Thyroid gland (tissue), 4 donors: ENCODE measurements at regions not wholly inside any gene's neighbourhood (a gene's known extent, or its start where the extent isn't known, plus 50 kb on each side); places are given as distances from the start of the nearest gene placed in this dataset.

Experiments
- CTCF ChIP-seq, 6 experiments: fragments of 200-600 bp in 3 of 6; fragments of 450-650 bp in 3 of 6; sonication (generic) in 3 of 6; IDR thresholded peaks; one replicate each; pipeline ENCODE4 v1.5.1; 2016 to 2019; ENCODE audit warnings: antibody characterized with exemption in 6 of 6, mild to moderate bottlenecking in 2 of 6, inconsistent platforms in 1 of 6, moderate library complexity in 1 of 6
- POLR2A ChIP-seq, 2 donors: fragments of 450-650 bp; IDR thresholded peaks; one replicate each; pipeline ENCODE4 v1.6.1; 2017; ENCODE audit warnings: antibody characterized with exemption in 2 of 2, mild to moderate bottlenecking in 2 of 2, moderate library complexity in 1 of 2

- TF ChIP-seq CTCF (IDR thresholded peaks at IDR 0.05) (no peak), POLR2A (IDR thresholded peaks at IDR 0.05) (no peak)
These were observed 185.2 kb downstream of the MZT1 start for GRCh38 chr13:72542241-72542640.
